ENCODE measurements at regions not wholly inside any gene's neighbourhood (a gene's known extent, or its start where the extent isn't known, plus 50 kb on each side); places are given as distances from the start of the nearest gene placed in this dataset.

DNA sequence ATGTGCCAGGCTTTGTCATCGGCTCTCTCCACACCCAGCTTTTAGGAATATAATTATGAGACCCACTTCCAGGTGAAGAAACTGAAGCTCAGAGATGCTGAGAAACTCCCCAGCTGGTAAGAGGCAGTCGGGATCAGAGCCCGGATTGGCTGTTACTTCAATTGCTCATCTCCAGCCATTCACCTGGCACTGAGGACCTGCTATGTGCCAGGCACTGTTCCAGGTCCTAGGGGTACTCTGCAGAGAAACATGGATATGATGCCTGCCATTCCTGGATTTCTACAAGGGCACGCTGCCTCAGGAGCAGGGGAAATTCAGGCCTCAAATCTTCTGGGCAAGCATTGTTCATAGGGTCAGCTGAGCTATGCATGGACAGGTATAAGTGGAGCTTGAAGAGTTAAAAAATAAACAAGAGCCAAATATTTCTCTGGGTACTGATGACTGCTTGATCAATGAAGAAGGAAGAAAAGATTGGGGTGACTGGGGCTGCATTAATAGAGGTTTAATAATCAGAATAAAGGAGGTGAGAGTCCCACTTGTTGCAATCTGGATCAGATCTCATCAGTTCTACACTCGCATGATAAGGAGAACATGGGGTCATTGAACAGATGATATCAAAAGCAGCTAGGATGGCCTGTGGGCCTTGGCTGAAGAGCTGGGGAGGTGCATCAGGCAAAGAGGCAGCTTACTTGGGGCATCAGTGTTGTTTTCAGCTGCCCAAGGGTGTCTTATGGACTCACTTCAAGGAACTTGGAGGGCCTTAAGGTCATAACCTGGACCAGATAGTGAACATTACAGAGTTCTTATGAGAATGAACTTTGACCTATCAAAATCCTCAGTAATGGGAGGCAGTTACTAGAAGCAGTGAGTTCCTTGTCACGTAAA is 80.9 kb upstream of the TOX2 start:
- no peak for TF ChIP-seq POLR2A (IDR thresholded peaks at IDR 0.05)
- TF ChIP-seq, protein P1, sequence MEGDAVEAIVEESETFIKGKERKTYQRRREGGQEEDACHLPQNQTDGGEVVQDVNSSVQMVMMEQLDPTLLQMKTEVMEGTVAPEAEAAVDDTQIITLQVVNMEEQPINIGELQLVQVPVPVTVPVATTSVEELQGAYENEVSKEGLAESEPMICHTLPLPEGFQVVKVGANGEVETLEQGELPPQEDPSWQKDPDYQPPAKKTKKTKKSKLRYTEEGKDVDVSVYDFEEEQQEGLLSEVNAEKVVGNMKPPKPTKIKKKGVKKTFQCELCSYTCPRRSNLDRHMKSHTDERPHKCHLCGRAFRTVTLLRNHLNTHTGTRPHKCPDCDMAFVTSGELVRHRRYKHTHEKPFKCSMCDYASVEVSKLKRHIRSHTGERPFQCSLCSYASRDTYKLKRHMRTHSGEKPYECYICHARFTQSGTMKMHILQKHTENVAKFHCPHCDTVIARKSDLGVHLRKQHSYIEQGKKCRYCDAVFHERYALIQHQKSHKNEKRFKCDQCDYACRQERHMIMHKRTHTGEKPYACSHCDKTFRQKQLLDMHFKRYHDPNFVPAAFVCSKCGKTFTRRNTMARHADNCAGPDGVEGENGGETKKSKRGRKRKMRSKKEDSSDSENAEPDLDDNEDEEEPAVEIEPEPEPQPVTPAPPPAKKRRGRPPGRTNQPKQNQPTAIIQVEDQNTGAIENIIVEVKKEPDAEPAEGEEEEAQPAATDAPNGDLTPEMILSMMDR (IDR thresholded peaks at IDR 0.05 in 8 of 11, conservative IDR thresholded peaks at IDR 0.05 in 3 of 11): no peak

Measured in spleen (tissue), 7 donors.